Karpas-422 (cell line): ENCODE measurements at regions not wholly inside any gene's neighbourhood (a gene's known extent, or its start where the extent isn't known, plus 50 kb on each side); places are given as distances from the start of the nearest gene placed in this dataset.
A peak's percentile ranks its signal among the peaks of the same experiment; 100 is the strongest.

Experiments used
- DNase-seq: peaks from one replicate; pipeline ENCODE4 v3.0.0-alpha.2; 2015
- H2AFZ ChIP-seq: fragments of 200-600 bp; sonication (generic); 2 replicates; pipeline ENCODE4 v1.6.1; 2014; ENCODE audit warnings: antibody characterized with exemption, low read length, mixed read lengths
- H3K27ac ChIP-seq: fragments of 200-600 bp; sonication (generic); 2 replicates; pipeline ENCODE4 v1.5.1; 2014; ENCODE audit warnings: mild to moderate bottlenecking, low read length, moderate library complexity
- H3K27me3 ChIP-seq: fragments of 200-600 bp; sonication (generic); 2 replicates; pipeline ENCODE4 v1.6.1; 2014; ENCODE audit warnings: low read length, mixed read lengths
- H3K36me3 ChIP-seq: fragments of 200-600 bp; sonication (generic); 2 replicates; pipeline ENCODE4 v1.6.1; 2014; ENCODE audit warnings: low read length, mixed read lengths; ENCODE audit not compliant: insufficient read depth
- H3K4me1 ChIP-seq: fragments of 200-600 bp; sonication (generic); 2 replicates; pipeline ENCODE4 v1.6.1; 2014; ENCODE audit warnings: mild to moderate bottlenecking, low read length, mixed read lengths
- H3K4me2 ChIP-seq: fragments of 200-600 bp; sonication (generic); 2 replicates; pipeline ENCODE4 v1.6.1; 2014; ENCODE audit warnings: low read length, low read depth, mild to moderate bottlenecking; ENCODE audit not compliant: poor library complexity, severe bottlenecking
- H3K4me3 ChIP-seq: fragments of 200-600 bp; sonication (generic); 2 replicates; pipeline ENCODE4 v1.5.1; 2014; ENCODE audit warnings: mild to moderate bottlenecking, antibody characterized with exemption, low read length, mixed read lengths
- H3K79me2 ChIP-seq: fragments of 200-600 bp; sonication (generic); 2 replicates; pipeline ENCODE4 v1.6.1; 2014; ENCODE audit warnings: mild to moderate bottlenecking, low read length, mixed read lengths
- H3K9ac ChIP-seq: fragments of 200-600 bp; sonication (generic); 2 replicates; pipeline ENCODE4 v1.6.0; 2014; ENCODE audit warnings: low read length
- H3K9me2 ChIP-seq: fragments of 200-600 bp; sonication (generic), shearing (Covaris generic); replicated peaks from 2 replicates; pipeline ENCODE4 v1.6.0; 2014; ENCODE audit warnings: mild to moderate bottlenecking, low read length, moderate library complexity; ENCODE audit not compliant: insufficient read depth
- H3K9me3 ChIP-seq: fragments of 300-700, 200-600 bp; sonication (generic); 2 replicates; pipeline ENCODE4 v1.6.1; 2014; ENCODE audit warnings: low read length, mixed read lengths
- H4K20me1 ChIP-seq: fragments of 200-600 bp; sonication (generic); 2 replicates; pipeline ENCODE4 v1.6.1; 2014; ENCODE audit warnings: mild to moderate bottlenecking, antibody characterized with exemption, low read length, low read depth; ENCODE audit not compliant: insufficient read depth

GRCh38 chr21:24705201-24705600, 902.1 kb downstream of the MRPL39 start:
- no peak overlapping the region for H3K4me2 ChIP-seq
- no peaks in the 10 kb centered on the region for H3K27me3 ChIP-seq
- H3K79me2 ChIP-seq = no peaks in the 10 kb centered on the region
- H3K9ac ChIP-seq = no peak overlapping the region
- peaks cover 12% of the 10 kb centered on the region; the same call in 1 of the 2 replicates for H3K9me3 ChIP-seq
- no peaks in the 10 kb centered on the region for H3K36me3 ChIP-seq
- no peaks in the 10 kb centered on the region for H4K20me1 ChIP-seq
- no peak overlapping the region for H2AFZ ChIP-seq
- no peak for DNase-seq
- no peak overlapping the region for H3K27ac ChIP-seq
- no peaks in the 10 kb centered on the region for H3K9me2 ChIP-seq
- no peak overlapping the region for H3K4me3 ChIP-seq
- H3K4me1 ChIP-seq = no peaks in the 10 kb centered on the region

DNA sequence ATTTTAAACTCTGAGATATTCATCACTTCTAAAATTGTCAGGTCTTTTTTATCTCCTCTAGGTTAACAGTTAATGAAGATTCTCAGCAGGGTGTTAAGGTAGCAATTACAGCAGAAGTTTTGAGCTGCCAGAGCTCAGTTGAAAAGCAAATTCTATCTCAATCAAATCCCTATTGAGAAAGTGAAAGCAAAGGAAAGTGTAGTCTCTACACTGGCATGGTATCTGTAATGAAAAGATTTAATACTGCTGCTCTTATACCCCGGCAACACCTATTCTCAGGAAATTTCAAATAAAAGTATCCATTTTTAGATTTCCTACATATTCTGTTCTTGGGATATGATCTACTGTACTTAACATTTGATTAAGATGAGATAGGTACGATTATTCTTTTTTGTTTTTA, 913.5 kb downstream of the MRPL39 start:
- H4K20me1 ChIP-seq = no peaks in the 10 kb centered on the region
- peak overlapping the region; percentile 13 for H3K4me2 ChIP-seq
- H3K79me2 ChIP-seq = no peaks in the 10 kb centered on the region
- H3K9ac ChIP-seq = no peak overlapping the region
- no peaks in the 10 kb centered on the region for H3K9me2 ChIP-seq
- H2AFZ ChIP-seq = no peak overlapping the region
- H3K9me3 ChIP-seq = peaks cover 6% of the 10 kb centered on the region
- no peak overlapping the region for H3K27ac ChIP-seq
- DNase-seq = no peak
- no peak overlapping the region for H3K4me3 ChIP-seq
- H3K27me3 ChIP-seq = no peaks in the 10 kb centered on the region
- no peaks in the 10 kb centered on the region for H3K4me1 ChIP-seq
- no peaks in the 10 kb centered on the region for H3K36me3 ChIP-seq

DNA sequence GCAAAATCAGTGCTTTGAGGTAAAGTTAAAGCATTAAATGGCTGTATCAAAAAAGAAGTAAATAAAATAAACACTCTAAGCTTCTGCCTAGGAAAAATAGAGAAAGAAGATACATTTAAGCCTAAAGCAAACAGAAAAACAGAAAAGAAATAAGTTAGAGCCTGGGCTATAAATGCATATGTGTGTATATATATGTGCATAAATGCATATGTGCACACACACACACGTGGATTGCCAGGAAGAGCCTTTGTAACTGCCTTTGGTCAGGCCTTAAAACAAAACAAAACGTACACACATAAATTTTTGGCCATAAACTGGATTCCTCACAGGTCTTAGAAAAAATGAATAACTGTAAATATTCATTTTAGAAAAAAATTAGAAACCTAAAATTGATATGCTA, 925.8 kb downstream of the MRPL39 start:
- no peak overlapping the region for H3K4me3 ChIP-seq
- H3K9ac ChIP-seq = no peak overlapping the region
- H3K9me2 ChIP-seq = no peaks in the 10 kb centered on the region
- H3K9me3 ChIP-seq = peaks cover 3% of the 10 kb centered on the region; the same call in 1 of the 2 replicates
- H2AFZ ChIP-seq = no peak overlapping the region
- no peaks in the 10 kb centered on the region for H3K79me2 ChIP-seq
- H3K27ac ChIP-seq = no peak overlapping the region
- no peaks in the 10 kb centered on the region for H4K20me1 ChIP-seq
- no peaks in the 10 kb centered on the region for H3K36me3 ChIP-seq
- H3K4me1 ChIP-seq = no peaks in the 10 kb centered on the region
- no peak for DNase-seq
- no peaks in the 10 kb centered on the region for H3K27me3 ChIP-seq
- H3K4me2 ChIP-seq = no peak overlapping the region

DNA sequence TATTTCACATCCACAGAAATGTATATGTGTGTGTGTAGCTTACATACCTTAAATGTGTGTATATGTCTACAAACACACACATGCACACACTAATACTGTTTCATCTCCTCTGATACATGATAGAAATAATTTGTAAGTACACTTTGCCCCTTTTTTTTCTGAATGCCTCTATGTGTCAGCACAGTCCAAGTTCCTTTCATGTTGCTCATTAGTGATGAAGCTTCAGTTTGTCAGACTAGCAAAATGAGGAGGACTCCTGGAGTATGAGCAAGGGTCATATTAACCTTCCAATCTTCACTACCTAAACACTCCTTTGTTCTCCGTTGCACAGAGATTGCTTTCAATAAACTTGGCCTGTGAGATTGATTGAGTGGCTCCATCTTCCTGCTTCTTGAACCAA, 935.4 kb downstream of the MRPL39 start:
- Histone ChIP-seq H3K79me2 (no peaks in the 10 kb centered on the region), H3K27me3 (no peaks in the 10 kb centered on the region), H3K9me3 (peaks cover 3% of the 10 kb centered on the region; the same call in 1 of the 2 replicates), H3K9ac (no peak overlapping the region), H3K9me2 (no peaks in the 10 kb centered on the region), H3K4me1 (no peaks in the 10 kb centered on the region), H3K4me3 (no peak overlapping the region), H3K27ac (no peak overlapping the region), H3K4me2 (no peak overlapping the region), H4K20me1 (no peaks in the 10 kb centered on the region), H3K36me3 (no peaks in the 10 kb centered on the region), H2AFZ (no peak overlapping the region)
- no peak for DNase-seq

- H3K27me3 ChIP-seq = no peaks in the 10 kb centered on the region
- no peak overlapping the region for H3K4me3 ChIP-seq
- no peak overlapping the region for H3K9ac ChIP-seq
- no peaks in the 10 kb centered on the region for H4K20me1 ChIP-seq
- no peak overlapping the region for H3K4me2 ChIP-seq
- no peak for DNase-seq
- no peak overlapping the region for H3K27ac ChIP-seq
- H3K36me3 ChIP-seq = no peaks in the 10 kb centered on the region
- H3K4me1 ChIP-seq = no peaks in the 10 kb centered on the region
- H2AFZ ChIP-seq = no peak overlapping the region
- H3K79me2 ChIP-seq = no peaks in the 10 kb centered on the region
- H3K9me3 ChIP-seq = peaks cover 11% of the 10 kb centered on the region; the same call in 1 of the 2 replicates
- H3K9me2 ChIP-seq = no peaks in the 10 kb centered on the region; the same call in 1 of the 2 replicates
Measured at GRCh38 chr21:24658926-24659325, 948.4 kb downstream of the MRPL39 start.

- H2AFZ ChIP-seq = no peak overlapping the region
- no peaks in the 10 kb centered on the region for H3K4me1 ChIP-seq
- H3K27ac ChIP-seq = no peak overlapping the region
- no peak for DNase-seq
- H3K9me2 ChIP-seq = no peaks in the 10 kb centered on the region
- H3K79me2 ChIP-seq = no peaks in the 10 kb centered on the region
- no peaks in the 10 kb centered on the region for H3K36me3 ChIP-seq
- no peak overlapping the region for H3K4me2 ChIP-seq
- H3K4me3 ChIP-seq = no peak overlapping the region
- peaks cover 11% of the 10 kb centered on the region; the same call in 1 of the 2 replicates for H3K9me3 ChIP-seq
- H3K27me3 ChIP-seq = no peaks in the 10 kb centered on the region
- no peak overlapping the region for H3K9ac ChIP-seq
- H4K20me1 ChIP-seq = no peaks in the 10 kb centered on the region
Measured at GRCh38 chr21:24658026-24658425, 949.3 kb downstream of the MRPL39 start.

GRCh38 chr21:24649691-24650090, 957.6 kb downstream of the MRPL39 start:
- H3K4me3 ChIP-seq = no peak overlapping the region
- H3K9me2 ChIP-seq = no peaks in the 10 kb centered on the region
- H3K27ac ChIP-seq = no peak overlapping the region
- peaks cover 2% of the 10 kb centered on the region for H3K9me3 ChIP-seq
- H3K36me3 ChIP-seq = no peaks in the 10 kb centered on the region
- no peak overlapping the region for H3K9ac ChIP-seq
- no peaks in the 10 kb centered on the region for H3K27me3 ChIP-seq
- H4K20me1 ChIP-seq = no peaks in the 10 kb centered on the region
- H2AFZ ChIP-seq = no peak overlapping the region
- H3K4me1 ChIP-seq = no peaks in the 10 kb centered on the region
- no peak for DNase-seq
- no peaks in the 10 kb centered on the region for H3K79me2 ChIP-seq
- no peak overlapping the region for H3K4me2 ChIP-seq

DNA sequence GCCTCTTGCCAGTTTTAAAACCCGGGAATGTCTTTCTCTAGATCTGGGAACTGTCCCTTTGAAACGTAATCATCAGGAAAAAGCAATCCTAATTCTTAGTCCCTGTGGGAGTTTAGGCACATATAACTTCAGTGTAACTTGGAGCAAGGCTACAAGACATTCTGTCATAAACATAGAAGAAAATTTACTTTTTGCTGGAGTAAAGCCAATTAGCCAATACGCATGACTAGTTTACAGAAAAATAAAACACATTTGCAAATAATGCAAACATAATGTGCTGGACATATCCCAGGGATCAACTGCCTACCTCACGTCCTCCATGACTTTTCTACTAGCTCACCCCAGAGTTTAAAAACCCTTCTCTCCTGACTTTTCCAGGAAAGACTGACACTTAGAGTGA, 970.6 kb downstream of the MRPL39 start:
- no peak for DNase-seq
- no peaks in the 10 kb centered on the region for H3K27me3 ChIP-seq
- no peaks in the 10 kb centered on the region for H3K4me1 ChIP-seq
- no peaks in the 10 kb centered on the region for H3K36me3 ChIP-seq
- no peak overlapping the region for H3K9ac ChIP-seq
- no peaks in the 10 kb centered on the region for H4K20me1 ChIP-seq
- no peak overlapping the region for H3K4me2 ChIP-seq
- H3K9me2 ChIP-seq = no peaks in the 10 kb centered on the region
- H3K9me3 ChIP-seq = peaks cover 5% of the 10 kb centered on the region; the same call in 1 of the 2 replicates
- no peaks in the 10 kb centered on the region for H3K79me2 ChIP-seq
- no peak overlapping the region for H2AFZ ChIP-seq
- H3K27ac ChIP-seq = no peak overlapping the region
- H3K4me3 ChIP-seq = no peak overlapping the region

- H3K4me2 ChIP-seq = no peak overlapping the region
- H3K4me1 ChIP-seq = no peaks in the 10 kb centered on the region
- no peak overlapping the region for H2AFZ ChIP-seq
- H3K27ac ChIP-seq = no peak overlapping the region
- no peaks in the 10 kb centered on the region for H3K36me3 ChIP-seq
- no peak for DNase-seq
- H3K9me3 ChIP-seq = peaks cover under 1% of the 10 kb centered on the region; the same call in 1 of the 2 replicates
- no peaks in the 10 kb centered on the region for H3K9me2 ChIP-seq
- no peak overlapping the region for H3K9ac ChIP-seq
- no peak overlapping the region for H3K4me3 ChIP-seq
- H3K79me2 ChIP-seq = no peaks in the 10 kb centered on the region
- no peaks in the 10 kb centered on the region for H4K20me1 ChIP-seq
- H3K27me3 ChIP-seq = no peaks in the 10 kb centered on the region
Measured at GRCh38 chr21:24634749-24635148, 972.5 kb downstream of the MRPL39 start.
